NOMO-1 (cell line): ENCODE measurements at regions not wholly inside any gene's neighbourhood (a gene's known extent, or its start where the extent isn't known, plus 50 kb on each side); places are given as distances from the start of the nearest gene placed in this dataset.

ENCODE experiments used
- DNase-seq, 2 experiments: peaks; one replicate each; lab custom pipeline; 2025; ENCODE audit not compliant: unreplicated experiment in 2 of 2; lab: John Stamatoyannopoulos, UW

- DNase-seq, result no peak
Measured at GRCh38 chr4:175424111-175424510, 388.0 kb downstream of the GPM6A start.

GRCh38 chr4:175427751-175428150, 384.3 kb downstream of the GPM6A start:
- DNase-seq, result no peak

- no peak for DNase-seq
Measured at GRCh38 chr4:175431694-175432093, 380.4 kb downstream of the GPM6A start.

- DNase-seq, result no peak
Measured at GRCh38 chr4:175435381-175435783, 376.7 kb downstream of the GPM6A start.

GRCh38 chr4:175436196-175436595, 375.9 kb downstream of the GPM6A start:
- no peak for DNase-seq

GRCh38 chr4:175440786-175441185, 371.3 kb downstream of the GPM6A start:
- DNase-seq, result no peak

GRCh38 chr4:175441256-175441655, 370.8 kb downstream of the GPM6A start:
- no peak for DNase-seq

GRCh38 chr4:175443547-175443946, 368.5 kb downstream of the GPM6A start:
- no peak for DNase-seq

- DNase-seq, result no peak
Measured at GRCh38 chr4:175444512-175444911, 367.6 kb downstream of the GPM6A start.

GRCh38 chr4:175447016-175447415, 365.0 kb downstream of the GPM6A start:
- DNase-seq, result no peak

- no peak for DNase-seq
Measured at GRCh38 chr4:175450446-175450845, 361.6 kb downstream of the GPM6A start.

- no peak for DNase-seq
Measured at GRCh38 chr4:175451238-175451965, 360.7 kb downstream of the GPM6A start.

GRCh38 chr4:175453456-175453855, 358.6 kb downstream of the GPM6A start:
- DNase-seq, result no peak

- DNase-seq, result no peak
Measured at GRCh38 chr4:175456131-175456530, 355.9 kb downstream of the GPM6A start.

GRCh38 chr4:175457956-175458355, 354.1 kb downstream of the GPM6A start:
- DNase-seq, result no peak

GRCh38 chr4:175459571-175459970, 352.5 kb downstream of the GPM6A start:
- no peak for DNase-seq

- no peak for DNase-seq
Measured at GRCh38 chr4:175460414-175460813, 351.6 kb downstream of the GPM6A start.

- no peak for DNase-seq
Measured at GRCh38 chr4:175469514-175469913, 342.6 kb downstream of the GPM6A start.

GRCh38 chr4:175470131-175470530, 341.9 kb downstream of the GPM6A start:
- no peak for DNase-seq

GRCh38 chr4:175480404-175480803, 331.7 kb downstream of the GPM6A start:
- no peak for DNase-seq

GRCh38 chr4:175499735-175500352, 312.2 kb downstream of the GPM6A start:
- no peak for DNase-seq

- no peak for DNase-seq
Measured at GRCh38 chr4:175504318-175504717, 307.7 kb downstream of the GPM6A start.

GRCh38 chr4:175509320-175509719, 302.7 kb downstream of the GPM6A start:
- DNase-seq, result no peak
